Astrocyte (in vitro differentiated cells and primary cell): ENCODE measurements at regions not wholly inside any gene's neighbourhood (a gene's known extent, or its start where the extent isn't known, plus 50 kb on each side); places are given as distances from the start of the nearest gene placed in this dataset.

Experiments
- EZH2 ChIP-seq: IDR thresholded peaks from 2 replicates; pipeline ENCODE4 v1.6.1; 2012; ENCODE audit warnings: mild to moderate bottlenecking, low read length, inconsistent platforms; ENCODE audit not compliant: insufficient read depth
- TF ChIP-seq, protein P1 (sequence below): IDR thresholded peaks from 2 replicates; pipeline ENCODE4 v1.5.1; 2011; ENCODE audit warnings: low read depth, mild to moderate bottlenecking, inconsistent platforms, low read length, moderate library complexity; ENCODE audit not compliant: insufficient read depth

DNA sequence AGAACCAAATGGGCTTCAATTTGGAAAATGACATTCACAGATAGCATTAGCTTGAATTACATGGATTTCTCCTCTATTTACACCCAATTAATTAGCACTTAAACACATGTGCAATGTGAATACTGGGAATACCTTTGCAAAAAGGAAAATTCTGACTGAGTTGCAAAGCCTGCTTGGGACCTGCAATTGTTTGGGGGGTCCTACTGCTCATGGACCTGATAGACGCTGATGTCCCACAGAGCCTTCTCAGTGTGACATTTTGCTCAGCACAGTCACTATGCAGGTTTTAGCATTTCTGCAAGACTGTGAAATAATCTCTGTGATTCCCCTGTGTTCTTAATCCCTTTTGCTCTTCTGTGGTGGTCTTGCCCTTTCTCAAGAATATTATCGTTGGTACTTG is 101.2 kb upstream of the PGRMC2 start:
- TF ChIP-seq, protein P1, sequence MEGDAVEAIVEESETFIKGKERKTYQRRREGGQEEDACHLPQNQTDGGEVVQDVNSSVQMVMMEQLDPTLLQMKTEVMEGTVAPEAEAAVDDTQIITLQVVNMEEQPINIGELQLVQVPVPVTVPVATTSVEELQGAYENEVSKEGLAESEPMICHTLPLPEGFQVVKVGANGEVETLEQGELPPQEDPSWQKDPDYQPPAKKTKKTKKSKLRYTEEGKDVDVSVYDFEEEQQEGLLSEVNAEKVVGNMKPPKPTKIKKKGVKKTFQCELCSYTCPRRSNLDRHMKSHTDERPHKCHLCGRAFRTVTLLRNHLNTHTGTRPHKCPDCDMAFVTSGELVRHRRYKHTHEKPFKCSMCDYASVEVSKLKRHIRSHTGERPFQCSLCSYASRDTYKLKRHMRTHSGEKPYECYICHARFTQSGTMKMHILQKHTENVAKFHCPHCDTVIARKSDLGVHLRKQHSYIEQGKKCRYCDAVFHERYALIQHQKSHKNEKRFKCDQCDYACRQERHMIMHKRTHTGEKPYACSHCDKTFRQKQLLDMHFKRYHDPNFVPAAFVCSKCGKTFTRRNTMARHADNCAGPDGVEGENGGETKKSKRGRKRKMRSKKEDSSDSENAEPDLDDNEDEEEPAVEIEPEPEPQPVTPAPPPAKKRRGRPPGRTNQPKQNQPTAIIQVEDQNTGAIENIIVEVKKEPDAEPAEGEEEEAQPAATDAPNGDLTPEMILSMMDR, result no peak
- no peak for TF ChIP-seq EZH2
